ENCODE measurements at regions not wholly inside any gene's neighbourhood (a gene's known extent, or its start where the extent isn't known, plus 50 kb on each side); places are given as distances from the start of the nearest gene placed in this dataset.

GRCh38 chr2:194725169-194725568 lies 931.9 kb upstream of the SLC39A10 start:
- Histone ChIP-seq H3K36me3 (replicated peaks in 1 of 2; ENCODE audit: control extremely low read depth in 1 of 2, control insufficient read depth in 1 of 2, extremely low read depth in 1 of 2, insufficient read depth in 2 of 2, low read length in 1 of 2) (no peaks in the 10 kb centered on the region), H2AFZ (ENCODE audit: insufficient read depth, low read depth, low read length, poor library complexity, severe bottlenecking) (no peak overlapping the region), H3K27me3 (replicated peaks in 1 of 4; ENCODE audit: control extremely low read depth in 1 of 4, control insufficient read depth in 3 of 4, insufficient read depth in 4 of 4, low read length in 3 of 4) (no peaks in the 10 kb centered on the region), H3K9ac (ENCODE audit: low read length) (no peak overlapping the region), H3K27ac (ENCODE audit: low read length in 2 of 2) (no peak overlapping the region), H3K4me2 (replicated peaks; ENCODE audit: low read depth, low read length, poor library complexity, severe bottlenecking) (no peak overlapping the region), H3K4me1 (ENCODE audit: control insufficient read depth in 2 of 2, insufficient read depth in 2 of 2, low read length in 2 of 2) (no peaks in the 10 kb centered on the region), H4K20me1 (ENCODE audit: control insufficient read depth, insufficient read depth, low read length, poor library complexity, severe bottlenecking) (no peaks in the 10 kb centered on the region), H3K4me3 (ENCODE audit: control extremely low read depth in 1 of 5, extremely low read depth in 1 of 5, insufficient read depth in 1 of 5, low read depth in 2 of 5, low read length in 4 of 5) (no peak overlapping the region), H3K9me3 (ENCODE audit: control extremely low read depth in 1 of 3, control insufficient read depth in 2 of 3, insufficient read depth in 1 of 3, low read length in 2 of 3) (no peaks in the 10 kb centered on the region), H3K79me2 (ENCODE audit: control insufficient read depth, insufficient read depth, low read length) (no peaks in the 10 kb centered on the region)
- H3K27me3 Mint-ChIP-seq, result no peaks in the 10 kb centered on the region
- ATAC-seq (ENCODE audit: low read depth) (no peak), DNase-seq (no peak)
- no peak overlapping the region for H3K4me3 Mint-ChIP-seq
- no CpG with 5 or more reads among the region's 1 CpG for WGBS (ENCODE audit: insufficient coverage)
- H3K9me3 Mint-ChIP-seq (ENCODE audit: insufficient read depth), result no peaks in the 10 kb centered on the region
- intact Hi-C loops (cut with micrococcal nuclease), result no loop called here
- TF ChIP-seq EZH2 (IDR thresholded peaks at IDR 0.05; ENCODE audit: borderline replicate concordance, insufficient read depth, low read depth, low read length, poor library complexity, severe bottlenecking) (no peak), CTCF (IDR thresholded peaks at IDR 0.05) (no peak)
- ChIA-PET POLR2A (no interaction called here), CTCF (no interaction called here)
- no peak overlapping the region for H3K27ac Mint-ChIP-seq
- no peaks in the 10 kb centered on the region for H3K4me1 Mint-ChIP-seq

- no peak for DNase-seq
These were observed 933.6 kb upstream of the SLC39A10 start for GRCh38 chr2:194723446-194723845.

More at GRCh38 chr2:194723446-194723845, 933.6 kb upstream of the SLC39A10 start:
- no peaks in the 10 kb centered on the region for H3K4me1 Mint-ChIP-seq
- CTCF ChIA-PET, result no interaction called here
- no peaks in the 10 kb centered on the region for H3K9me3 Mint-ChIP-seq (ENCODE audit: insufficient read depth)
- Histone ChIP-seq H3K36me3 (replicated peaks in 1 of 2; ENCODE audit: control extremely low read depth in 1 of 2, control insufficient read depth in 1 of 2, extremely low read depth in 1 of 2, insufficient read depth in 2 of 2, low read length in 1 of 2) (no peaks in the 10 kb centered on the region), H3K4me2 (replicated peaks; ENCODE audit: low read depth, low read length, poor library complexity, severe bottlenecking) (no peak overlapping the region), H3K4me1 (ENCODE audit: control insufficient read depth in 2 of 2, insufficient read depth in 2 of 2, low read length in 2 of 2) (no peaks in the 10 kb centered on the region), H3K27me3 (replicated peaks in 1 of 4; ENCODE audit: control extremely low read depth in 1 of 4, control insufficient read depth in 3 of 4, insufficient read depth in 4 of 4, low read length in 3 of 4) (no peaks in the 10 kb centered on the region), H4K20me1 (ENCODE audit: control insufficient read depth, insufficient read depth, low read length, poor library complexity, severe bottlenecking) (no peaks in the 10 kb centered on the region), H3K27ac (ENCODE audit: low read length in 2 of 2) (no peak overlapping the region), H3K9ac (ENCODE audit: low read length) (no peak overlapping the region), H3K79me2 (ENCODE audit: control insufficient read depth, insufficient read depth, low read length) (no peaks in the 10 kb centered on the region), H3K9me3 (ENCODE audit: control extremely low read depth in 1 of 3, control insufficient read depth in 2 of 3, insufficient read depth in 1 of 3, low read length in 2 of 3) (no peaks in the 10 kb centered on the region), H2AFZ (ENCODE audit: insufficient read depth, low read depth, low read length, poor library complexity, severe bottlenecking) (no peak overlapping the region), H3K4me3 (ENCODE audit: control extremely low read depth in 1 of 5, extremely low read depth in 1 of 5, insufficient read depth in 1 of 5, low read depth in 2 of 5, low read length in 4 of 5) (no peak overlapping the region)
- intact Hi-C loops (cut with micrococcal nuclease), result no loop called here
- no peak for ATAC-seq (ENCODE audit: low read depth)
- TF ChIP-seq CTCF (IDR thresholded peaks at IDR 0.05), result no peak
- no peak for TF ChIP-seq EZH2 (IDR thresholded peaks at IDR 0.05; ENCODE audit: borderline replicate concordance, insufficient read depth, low read depth, low read length, poor library complexity, severe bottlenecking)
- H3K27ac Mint-ChIP-seq, result no peak overlapping the region
- POLR2A ChIA-PET, result no interaction called here
- no peaks in the 10 kb centered on the region for H3K27me3 Mint-ChIP-seq
- H3K4me3 Mint-ChIP-seq, result no peak overlapping the region
- whole genome bisulfite sequencing (ENCODE audit: insufficient coverage), result no CpG with 5 or more reads among the region's 2 CpGs

Data from B cell (primary cell).